HFF-Myc (cell line): ENCODE measurements at regions not wholly inside any gene's neighbourhood (a gene's known extent, or its start where the extent isn't known, plus 50 kb on each side); places are given as distances from the start of the nearest gene placed in this dataset.
"Not testable (repeated sequence)": the region's sequence is repeated elsewhere in the genome, so short reads cannot be mapped to it uniquely, and the experiment has no call there.

Experiments used
- DNase-seq: peaks from one replicate; pipeline ENCODE4 v3.0.0-alpha.2; 2011; ENCODE audit warnings: low read depth; ENCODE audit errors: extremely low read depth
- H3K4me3 ChIP-seq: replicated peaks from 2 replicates; pipeline ENCODE4 v1.5.1; 2011; ENCODE audit warnings: low read depth, mild to moderate bottlenecking, control low read depth, low read length
- TF ChIP-seq, protein P1 (sequence below): IDR thresholded peaks from 2 replicates; pipeline ENCODE4 v1.5.1; 2012; ENCODE audit warnings: mild to moderate bottlenecking, low read depth, low read length, control low read depth; ENCODE audit errors: missing control alignments

GRCh38 chr2:239734436-239735005 is 290.6 kb downstream of the NDUFA10 start:
- TF ChIP-seq, protein P1, sequence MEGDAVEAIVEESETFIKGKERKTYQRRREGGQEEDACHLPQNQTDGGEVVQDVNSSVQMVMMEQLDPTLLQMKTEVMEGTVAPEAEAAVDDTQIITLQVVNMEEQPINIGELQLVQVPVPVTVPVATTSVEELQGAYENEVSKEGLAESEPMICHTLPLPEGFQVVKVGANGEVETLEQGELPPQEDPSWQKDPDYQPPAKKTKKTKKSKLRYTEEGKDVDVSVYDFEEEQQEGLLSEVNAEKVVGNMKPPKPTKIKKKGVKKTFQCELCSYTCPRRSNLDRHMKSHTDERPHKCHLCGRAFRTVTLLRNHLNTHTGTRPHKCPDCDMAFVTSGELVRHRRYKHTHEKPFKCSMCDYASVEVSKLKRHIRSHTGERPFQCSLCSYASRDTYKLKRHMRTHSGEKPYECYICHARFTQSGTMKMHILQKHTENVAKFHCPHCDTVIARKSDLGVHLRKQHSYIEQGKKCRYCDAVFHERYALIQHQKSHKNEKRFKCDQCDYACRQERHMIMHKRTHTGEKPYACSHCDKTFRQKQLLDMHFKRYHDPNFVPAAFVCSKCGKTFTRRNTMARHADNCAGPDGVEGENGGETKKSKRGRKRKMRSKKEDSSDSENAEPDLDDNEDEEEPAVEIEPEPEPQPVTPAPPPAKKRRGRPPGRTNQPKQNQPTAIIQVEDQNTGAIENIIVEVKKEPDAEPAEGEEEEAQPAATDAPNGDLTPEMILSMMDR = no peak
- H3K4me3 ChIP-seq = no peak overlapping the region
- no peak for DNase-seq

DNA sequence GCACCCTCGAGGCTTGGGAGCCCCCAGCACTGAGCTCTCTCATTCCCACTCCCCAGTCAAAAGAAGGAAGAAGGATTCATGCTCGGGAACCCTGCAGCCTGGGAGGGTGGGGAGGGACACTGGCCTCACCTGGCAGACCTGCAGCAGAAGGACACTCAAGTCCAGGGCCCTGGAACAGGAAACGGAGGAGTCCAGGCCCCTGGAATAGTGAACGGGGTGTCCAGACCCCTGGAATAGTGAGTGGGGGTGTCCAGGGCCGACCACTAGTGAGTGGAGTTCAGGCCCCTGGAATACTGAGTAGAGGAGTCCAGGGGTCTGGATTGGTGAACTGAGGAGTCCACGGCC is 292.5 kb downstream of the NDUFA10 start:
- H3K4me3 ChIP-seq = no peak overlapping the region
- no peak for DNase-seq
- TF ChIP-seq, protein P1 = no peak

DNA sequence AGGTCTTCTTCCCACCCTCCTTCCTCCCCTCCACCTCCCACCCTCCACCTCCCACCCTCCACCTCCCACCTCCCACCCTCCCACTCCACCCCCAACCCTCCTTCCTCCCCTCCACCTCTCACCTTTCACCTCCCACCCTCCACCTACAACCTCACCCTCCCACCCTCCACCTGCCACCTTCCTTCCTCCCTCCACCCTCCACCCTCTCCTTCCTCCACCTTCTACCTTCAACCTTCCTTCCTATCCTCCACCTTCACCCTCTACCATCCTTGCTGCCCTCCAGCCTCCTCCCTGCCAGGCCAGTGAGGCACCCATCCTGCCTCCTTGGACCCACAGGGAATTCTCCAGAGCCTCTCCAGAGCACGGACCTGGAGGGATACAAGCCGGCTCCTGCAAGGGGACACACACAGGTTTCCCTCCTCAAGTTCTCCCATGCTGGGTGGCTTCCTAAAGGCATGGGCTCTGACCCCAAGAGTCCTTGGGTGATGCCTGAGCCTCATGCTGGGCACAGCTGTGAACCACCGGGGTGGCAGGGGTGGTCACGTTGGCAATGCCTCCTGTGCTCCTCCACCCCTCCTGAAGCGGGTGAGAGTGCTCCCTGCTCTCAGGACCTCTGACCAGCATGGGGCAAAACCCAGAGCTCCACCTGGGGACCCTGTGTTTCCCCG is 293.0 kb downstream of the NDUFA10 start:
- no peak for DNase-seq
- TF ChIP-seq, protein P1 = no peak
- no peak overlapping the region for H3K4me3 ChIP-seq

GRCh38 chr2:239731422-239731821 is 293.7 kb downstream of the NDUFA10 start:
- H3K4me3 ChIP-seq = no peak overlapping the region
- TF ChIP-seq, protein P1 = no peak
- no peak for DNase-seq

DNA sequence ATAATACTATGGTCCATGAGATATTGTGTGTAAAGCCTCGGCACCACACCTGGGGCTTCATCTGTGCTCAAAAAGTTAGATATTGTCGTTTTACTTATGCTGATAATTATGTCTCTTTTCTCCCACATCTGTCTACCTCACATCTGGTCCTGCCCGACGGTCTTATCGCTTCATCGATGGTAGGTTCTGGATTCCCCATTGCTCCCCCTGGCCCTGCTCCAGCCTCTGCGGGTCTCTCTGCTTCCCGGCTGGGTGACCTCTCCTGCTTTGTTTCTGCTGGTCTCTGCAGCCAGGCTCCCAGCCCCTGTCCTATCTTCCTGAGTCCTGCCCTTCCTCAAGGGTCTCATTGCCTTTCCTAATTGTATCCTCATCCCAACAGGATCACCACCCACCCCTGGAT is 294.2 kb downstream of the NDUFA10 start:
- TF ChIP-seq, protein P1 = no peak
- no peak for DNase-seq
- no peak overlapping the region for H3K4me3 ChIP-seq

DNA sequence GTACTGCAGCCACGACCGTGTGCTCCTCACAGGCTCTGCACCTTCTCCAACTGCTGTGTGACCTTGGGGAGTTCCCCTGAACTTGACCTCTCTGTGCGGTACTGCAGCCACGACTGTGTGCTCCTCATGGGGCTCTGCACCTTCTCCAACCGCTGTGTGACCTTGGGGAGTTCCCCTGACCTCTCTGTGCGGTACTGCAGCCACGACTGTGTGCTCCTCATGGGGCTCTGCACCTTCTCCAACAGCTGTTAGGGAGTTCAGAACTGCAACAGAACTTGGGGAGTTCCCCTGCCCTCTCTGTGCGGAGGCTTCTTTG is 294.6 kb downstream of the NDUFA10 start:
- DNase-seq, H3K4me3 ChIP-seq: not testable (repeated sequence)

GRCh38 chr2:239729681-239730566 is 295.2 kb downstream of the NDUFA10 start:
- H3K4me3 ChIP-seq = no peak overlapping the region
- TF ChIP-seq, protein P1 = no peak
- DNase-seq = no peak
